Stomach (tissue), 8 donors: ENCODE measurements at regions not wholly inside any gene's neighbourhood (a gene's known extent, or its start where the extent isn't known, plus 50 kb on each side); places are given as distances from the start of the nearest gene placed in this dataset.

Experiments
- DNase-seq, 2 donors: peaks; one replicate each; pipeline versions ENCODE4 v3.0.0 to v3.0.0-alpha.2; 2013 to 2019
- H3K27ac ChIP-seq, 5 donors: fragments of 200-600 bp in 4 of 5; sonication (generic) in 4 of 5; one replicate each; pipeline ENCODE4 v1.5.1; 2013 to 2019; ENCODE audit warnings: mild to moderate bottlenecking in 1 of 5, moderate library complexity in 1 of 5
- H3K27me3 ChIP-seq, 3 donors: fragments of 200-600 bp; sonication (generic); one replicate each; pipeline ENCODE4 v1.5.1; 2017 to 2019; ENCODE audit warnings: mixed run types in 1 of 3
- H3K36me3 ChIP-seq, 4 donors: fragments of 200-600 bp; sonication (generic); 1 replicate in 3 of 4; 2 replicates in 1 of 4; pipeline ENCODE4 v1.5.1; 2016 to 2019
- H3K4me1 ChIP-seq, 4 donors: fragments of 200-600 bp; sonication (generic); one replicate each; pipeline ENCODE4 v1.5.1; 2016 to 2019
- H3K4me3 ChIP-seq, 4 donors: fragments of 200-600 bp; sonication (generic) in 3 of 4; one replicate each; pipeline ENCODE4 v1.5.1; 2016 to 2019; ENCODE audit warnings: mild to moderate bottlenecking in 1 of 4
- H3K9me3 ChIP-seq, 4 donors: fragments of 200-600 bp; sonication (generic); one replicate each; pipeline ENCODE4 v1.5.1; 2016 to 2019
- EP300 ChIP-seq: sonication (generic); formaldehyde crosslinking; IDR thresholded peaks from one replicate; pipeline ENCODE4 v1.6.1; 2017; ENCODE audit warnings: antibody characterized with exemption
- POLR2A ChIP-seq, 4 donors: fragments of 450-650 bp; IDR thresholded peaks; one replicate each; pipeline ENCODE4 v1.6.1; 2016; ENCODE audit warnings: antibody characterized with exemption in 4 of 4, control low read depth in 2 of 4, mild to moderate bottlenecking in 1 of 4, moderate library complexity in 1 of 4
- POLR2AphosphoS5 ChIP-seq, 3 donors: sonication (generic); formaldehyde crosslinking; IDR thresholded peaks; one replicate each; pipeline ENCODE4 v1.6.1; 2016; ENCODE audit warnings: antibody characterized with exemption in 3 of 3
- WGBS, 5 donors: extraction: QIAGEN DNeasy Blood & Tissue Kit in 3 of 5; methylation state at CpG; one replicate each; pipeline versions ENCODE4 v1.1.5 to v1.1.7; 2013 to 2018; 5-methylcytosine and 5-hydroxymethylcytosine counted together
- intact Hi-C: fragments of 100-400 bp; cut with DNase I; formaldehyde crosslinking; loops from one replicate; pipeline ENCODE4 v1.15.1; 2023; ENCODE audit warnings: low total_unique reads
- TF ChIP-seq, protein P1 (sequence below), 7 experiments: fragments of 450-650 bp in 4 of 7; fragments of 200-600 bp in 3 of 7; sonication (generic) in 3 of 7; IDR thresholded peaks; one replicate each; pipeline ENCODE4 v1.5.1; 2016 to 2019; ENCODE audit warnings: antibody characterized with exemption in 7 of 7, control low read depth in 2 of 7, mild to moderate bottlenecking in 1 of 7
- donor health status: healthy with polysubstance abuse.
- donor health status: Bipolar disorder and iron deficiency.
- donor health status: healthy.

DNA sequence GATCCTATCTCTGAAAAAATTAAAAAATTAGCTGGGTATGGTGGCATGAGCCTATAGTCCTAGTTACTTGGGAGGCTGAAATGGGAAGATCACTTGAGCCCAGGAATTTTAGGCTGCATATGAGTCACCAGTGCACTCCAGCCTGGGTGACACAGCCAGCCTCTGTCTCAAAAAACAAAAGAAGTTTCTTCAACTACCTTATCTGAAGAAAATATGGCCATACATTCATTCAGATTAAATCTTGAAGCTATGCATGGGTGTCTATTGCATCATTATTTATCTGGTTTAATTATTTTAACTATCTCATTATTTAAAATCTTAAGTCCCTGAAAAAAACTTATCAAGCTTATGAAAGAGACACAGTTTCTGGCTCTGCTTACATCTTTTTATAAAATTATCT lies 204.1 kb downstream of the SIM1 start:
- Histone ChIP-seq H3K27ac (no peak overlapping the region), H3K27me3 (no peaks in the 10 kb centered on the region), H3K9me3 (no peaks in the 10 kb centered on the region), H3K36me3 (no peaks in the 10 kb centered on the region), H3K4me1 (no peaks in the 10 kb centered on the region), H3K4me3 (no peak overlapping the region)
- intact Hi-C loops = no loop called here
- no peak for DNase-seq
- TF ChIP-seq EP300 (no peak), POLR2A (IDR thresholded peaks at IDR 0.05) (no peak), POLR2AphosphoS5 (IDR thresholded peaks at IDR 0.05) (no peak)
- TF ChIP-seq, protein P1, sequence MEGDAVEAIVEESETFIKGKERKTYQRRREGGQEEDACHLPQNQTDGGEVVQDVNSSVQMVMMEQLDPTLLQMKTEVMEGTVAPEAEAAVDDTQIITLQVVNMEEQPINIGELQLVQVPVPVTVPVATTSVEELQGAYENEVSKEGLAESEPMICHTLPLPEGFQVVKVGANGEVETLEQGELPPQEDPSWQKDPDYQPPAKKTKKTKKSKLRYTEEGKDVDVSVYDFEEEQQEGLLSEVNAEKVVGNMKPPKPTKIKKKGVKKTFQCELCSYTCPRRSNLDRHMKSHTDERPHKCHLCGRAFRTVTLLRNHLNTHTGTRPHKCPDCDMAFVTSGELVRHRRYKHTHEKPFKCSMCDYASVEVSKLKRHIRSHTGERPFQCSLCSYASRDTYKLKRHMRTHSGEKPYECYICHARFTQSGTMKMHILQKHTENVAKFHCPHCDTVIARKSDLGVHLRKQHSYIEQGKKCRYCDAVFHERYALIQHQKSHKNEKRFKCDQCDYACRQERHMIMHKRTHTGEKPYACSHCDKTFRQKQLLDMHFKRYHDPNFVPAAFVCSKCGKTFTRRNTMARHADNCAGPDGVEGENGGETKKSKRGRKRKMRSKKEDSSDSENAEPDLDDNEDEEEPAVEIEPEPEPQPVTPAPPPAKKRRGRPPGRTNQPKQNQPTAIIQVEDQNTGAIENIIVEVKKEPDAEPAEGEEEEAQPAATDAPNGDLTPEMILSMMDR (IDR thresholded peaks at IDR 0.05) = no peak

DNA sequence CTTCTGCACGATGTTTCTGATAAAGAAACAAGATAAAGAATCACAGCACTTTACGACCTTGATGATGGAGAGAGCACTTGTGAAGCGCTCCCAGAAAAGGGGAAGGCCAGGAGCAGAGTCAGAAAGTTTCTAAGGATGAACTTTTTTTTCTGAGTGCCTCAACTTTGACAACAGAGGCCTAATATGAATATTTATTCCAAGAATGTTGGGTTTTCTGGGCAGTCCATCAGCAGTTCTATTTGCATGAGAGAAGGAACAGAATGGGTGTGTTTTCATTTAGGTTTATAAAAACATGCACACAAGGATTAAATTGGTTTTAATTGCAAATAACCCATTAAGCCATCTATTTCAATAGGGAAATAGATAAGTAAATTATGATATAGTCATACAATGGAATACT lies 204.9 kb downstream of the SIM1 start:
- H3K4me1 ChIP-seq = no peaks in the 10 kb centered on the region
- no peaks in the 10 kb centered on the region for H3K9me3 ChIP-seq
- 67 to 79% (median 69%) methylated on average over 3 of the region's 3 CpGs for WGBS, 5 donors
- TF ChIP-seq POLR2AphosphoS5 (IDR thresholded peaks at IDR 0.05) = no peak
- TF ChIP-seq, protein P1 (IDR thresholded peaks at IDR 0.05) = no peak
- TF ChIP-seq POLR2A (IDR thresholded peaks at IDR 0.05) = no peak
- TF ChIP-seq EP300 = no peak
- intact Hi-C loops = no loop called here
- H3K4me3 ChIP-seq = no peak overlapping the region
- H3K27ac ChIP-seq = no peak overlapping the region
- DNase-seq = no peak
- H3K36me3 ChIP-seq = no peaks in the 10 kb centered on the region
- H3K27me3 ChIP-seq = no peaks in the 10 kb centered on the region

DNA sequence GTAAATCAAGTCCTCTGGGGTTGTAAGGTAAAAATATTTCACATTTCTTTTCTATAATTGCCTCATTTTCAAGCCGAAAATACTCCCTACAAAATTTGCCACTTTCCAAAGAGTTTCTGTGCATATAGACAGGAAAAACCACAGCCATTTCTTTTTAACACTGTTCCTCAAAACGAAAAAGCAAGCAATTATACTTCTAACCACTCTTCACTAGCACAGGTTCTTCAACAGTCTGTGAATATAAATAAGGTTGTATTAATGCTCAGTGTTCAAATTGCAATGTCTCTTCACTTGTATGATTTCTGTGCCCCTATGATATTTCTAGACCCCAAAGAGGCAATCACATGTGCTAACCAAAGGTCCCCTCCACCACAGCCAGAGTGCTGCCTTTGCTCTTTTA lies 206.0 kb downstream of the SIM1 start:
- H3K9me3 ChIP-seq = no peaks in the 10 kb centered on the region
- H3K27ac ChIP-seq = no peak overlapping the region
- 57 to 72% (median 62%) methylated on average over 2 of the region's 2 CpGs for WGBS, 5 donors
- TF ChIP-seq POLR2A (IDR thresholded peaks at IDR 0.05) (no peak), EP300 (no peak), POLR2AphosphoS5 (IDR thresholded peaks at IDR 0.05) (no peak)
- TF ChIP-seq, protein P1 (IDR thresholded peaks at IDR 0.05) = no peak
- no peaks in the 10 kb centered on the region for H3K27me3 ChIP-seq
- no peaks in the 10 kb centered on the region for H3K36me3 ChIP-seq
- DNase-seq = no peak
- no peak overlapping the region for H3K4me3 ChIP-seq
- no peaks in the 10 kb centered on the region for H3K4me1 ChIP-seq
- intact Hi-C loops = no loop called here

DNA sequence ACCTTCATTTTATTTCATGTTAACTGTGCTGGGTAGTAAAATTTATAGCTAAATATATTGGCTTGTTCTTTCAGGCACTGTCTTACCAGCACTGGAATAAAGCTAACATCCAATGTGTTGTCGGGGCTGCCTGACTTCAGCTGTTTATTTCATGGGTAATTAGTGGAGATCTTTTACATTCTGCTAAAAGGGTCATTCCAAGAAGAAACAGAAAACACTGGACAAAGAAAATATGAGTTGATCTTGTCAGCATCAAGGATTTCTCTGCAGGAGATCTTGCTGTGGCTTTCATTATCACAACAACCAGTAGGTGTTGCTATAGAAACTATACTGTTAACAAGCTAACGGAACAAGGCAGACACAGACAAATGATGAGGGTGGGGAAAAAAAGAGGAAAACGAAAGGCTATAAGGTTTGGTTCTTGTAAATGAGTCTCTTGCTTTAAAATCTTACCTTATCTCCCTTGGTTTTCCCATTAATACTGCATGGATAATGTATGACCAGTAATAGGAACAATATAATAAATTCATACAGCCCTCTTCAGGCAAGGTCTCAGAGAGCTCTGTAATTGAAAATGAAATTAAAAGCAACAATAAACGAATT lies 206.8 kb downstream of the SIM1 start:
- peak in 1 of 2 donors; percentile 45 for DNase-seq
- no peaks in the 10 kb centered on the region for H3K4me1 ChIP-seq
- no peaks in the 10 kb centered on the region for H3K27me3 ChIP-seq
- H3K36me3 ChIP-seq = no peaks in the 10 kb centered on the region
- H3K4me3 ChIP-seq = no peak overlapping the region
- no peaks in the 10 kb centered on the region for H3K9me3 ChIP-seq
- TF ChIP-seq POLR2A (IDR thresholded peaks at IDR 0.05) (no peak), EP300 (no peak), POLR2AphosphoS5 (IDR thresholded peaks at IDR 0.05) (no peak)
- TF ChIP-seq, protein P1 (IDR thresholded peaks at IDR 0.05) = no peak
- intact Hi-C loops = no loop called here
- H3K27ac ChIP-seq = no peak overlapping the region
- WGBS, 5 donors = 21 to 27% (median 23%) methylated on average over 4 of the region's 4 CpGs
